HG03159 (cell line): ENCODE measurements at regions not wholly inside any gene's neighbourhood (a gene's known extent, or its start where the extent isn't known, plus 50 kb on each side); places are given as distances from the start of the nearest gene placed in this dataset.

ENCODE experiments used
- ATAC-seq: cut with Tn5 transposase; IDR thresholded peaks from one replicate; pipeline ENCODE4 v1.9.1; 2021; ENCODE audit warnings: mild to moderate bottlenecking, moderate library complexity; ENCODE audit not compliant: unreplicated experiment

GRCh38 chr20:50386641-50386960 is 123.6 kb upstream of the PTPN1 start:
- ATAC-seq, result no peak

DNA sequence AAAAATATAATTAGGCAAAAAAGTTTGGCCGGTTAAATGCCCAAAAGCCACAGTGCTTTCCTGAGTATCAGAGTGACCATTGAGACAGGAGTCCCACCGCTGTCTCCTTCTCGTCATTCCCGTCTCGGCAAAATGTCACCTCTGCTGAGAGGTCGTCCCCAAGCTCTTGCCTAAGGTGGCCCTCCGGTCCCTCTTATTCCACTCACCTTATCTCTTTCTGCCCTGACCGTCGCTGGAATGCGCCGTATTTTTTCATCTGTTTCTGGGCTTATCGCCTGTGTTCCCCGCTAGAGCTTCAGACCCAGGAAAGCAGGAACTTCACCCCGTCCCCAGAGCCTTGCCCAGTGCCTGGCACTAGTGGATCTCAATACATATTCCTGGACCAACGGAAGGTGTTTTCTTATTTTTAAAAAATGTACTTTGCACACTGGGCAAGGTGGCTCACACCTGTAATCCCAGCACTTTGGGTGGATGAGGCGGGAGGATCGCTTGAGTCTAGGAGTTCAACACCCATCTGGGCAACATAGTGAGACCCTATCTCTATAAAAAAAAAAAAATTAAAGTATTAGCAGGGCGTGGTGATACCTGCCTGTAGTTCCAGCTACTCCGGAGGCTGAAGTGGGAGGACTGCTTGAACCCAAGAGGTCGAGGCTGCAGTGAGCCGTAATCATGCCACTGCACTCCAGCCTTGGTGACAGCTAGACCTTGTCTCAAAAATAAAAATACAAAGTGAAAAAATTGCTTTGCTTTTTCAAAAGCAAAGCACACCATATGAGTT is 122.8 kb upstream of the PTPN1 start:
- ATAC-seq, result no peak

DNA sequence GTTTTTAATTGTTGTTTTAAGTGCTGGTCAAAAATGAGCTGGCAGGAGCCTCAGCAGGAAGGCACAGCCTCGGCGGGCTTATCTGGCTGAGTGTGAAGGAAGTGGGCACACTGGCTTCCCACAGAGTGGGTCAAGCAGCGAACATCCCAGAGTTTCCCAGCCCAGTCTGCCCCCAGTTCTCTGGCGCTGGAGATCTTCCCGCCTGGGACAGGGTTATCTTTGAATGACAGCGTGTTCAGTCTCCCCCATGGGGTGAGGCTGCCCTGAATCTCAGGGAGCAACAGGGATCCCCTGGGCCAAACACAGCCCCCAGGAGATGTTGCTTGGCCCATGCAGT is 122.2 kb upstream of the PTPN1 start:
- ATAC-seq, result no peak

DNA sequence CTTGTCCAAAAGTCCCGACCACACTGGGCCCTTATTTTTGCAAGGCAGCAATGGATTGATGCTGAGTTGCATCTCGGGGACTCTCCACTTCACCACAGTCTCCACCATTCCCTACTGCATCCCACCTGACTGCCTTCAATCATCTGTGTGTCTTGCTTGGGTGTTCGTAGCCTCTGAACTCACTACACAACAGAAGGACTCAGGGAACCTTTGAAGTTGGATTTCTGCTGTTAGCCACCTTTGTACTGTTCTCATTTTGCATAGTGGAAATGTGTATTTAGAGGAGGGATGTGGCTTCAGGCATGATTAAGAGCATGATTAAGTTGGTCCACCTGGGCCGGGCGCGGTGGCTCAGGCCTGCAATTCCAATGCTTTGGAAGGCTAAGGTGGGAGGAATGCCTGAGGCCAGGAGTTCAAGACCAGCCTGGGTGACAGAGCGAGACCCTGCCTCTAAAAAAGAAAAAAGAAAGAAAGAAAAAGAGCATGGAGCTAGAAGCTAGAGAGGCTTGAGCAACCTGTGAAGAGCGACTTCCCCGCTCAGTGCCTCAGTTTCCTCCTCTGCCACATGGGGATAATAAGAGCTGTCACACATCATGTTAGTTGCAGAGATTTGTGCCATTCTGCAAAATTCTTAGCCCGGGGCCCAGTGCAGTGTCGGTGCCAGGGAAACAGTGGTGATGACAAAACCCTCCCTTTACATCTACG is 121.3 kb upstream of the PTPN1 start:
- ATAC-seq, result no peak

- ATAC-seq, result no peak
These were observed 120.8 kb upstream of the PTPN1 start for GRCh38 chr20:50389438-50389807.

DNA sequence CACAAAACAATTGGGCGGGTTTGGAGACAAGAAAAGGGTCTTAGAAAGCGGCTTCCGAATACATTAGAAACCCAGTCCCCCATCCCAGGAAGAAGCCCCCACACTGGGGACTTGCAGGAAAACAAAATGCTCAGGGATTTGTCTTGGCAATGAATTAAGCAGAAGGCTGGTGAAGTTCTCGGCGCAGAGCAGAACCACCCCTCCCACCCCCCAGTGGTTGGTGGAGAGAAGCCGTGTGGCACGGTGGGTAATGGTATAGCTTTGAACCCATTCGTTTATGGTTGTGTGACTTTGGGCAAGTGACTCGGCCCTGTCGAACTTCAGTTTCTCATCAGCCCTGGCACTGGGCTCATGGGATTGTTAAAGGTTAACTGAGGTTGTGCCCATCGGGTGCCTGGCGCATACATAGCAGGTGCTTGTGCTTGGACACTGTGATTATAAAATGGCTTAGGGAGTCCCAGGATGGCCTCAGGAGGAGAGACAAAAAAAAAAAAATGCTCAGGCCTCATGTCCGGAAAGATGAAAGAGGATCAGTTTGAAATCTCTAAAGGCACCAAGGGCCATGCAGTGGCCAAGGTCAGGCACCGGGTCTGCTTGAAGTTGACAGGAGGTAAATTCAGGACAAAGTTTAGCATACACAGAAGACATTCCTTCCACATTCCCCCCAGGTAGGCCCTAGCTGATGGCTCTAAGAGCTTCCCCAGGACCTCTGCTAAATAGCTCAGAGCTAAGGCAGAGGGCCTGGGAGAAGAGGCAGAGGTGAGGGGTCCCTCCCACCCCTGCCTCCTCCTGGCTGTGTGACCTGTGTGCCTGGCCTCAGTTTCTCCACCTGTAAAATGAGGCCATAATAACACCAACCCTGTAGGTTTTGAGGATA is 120.1 kb upstream of the PTPN1 start:
- ATAC-seq, result no peak

DNA sequence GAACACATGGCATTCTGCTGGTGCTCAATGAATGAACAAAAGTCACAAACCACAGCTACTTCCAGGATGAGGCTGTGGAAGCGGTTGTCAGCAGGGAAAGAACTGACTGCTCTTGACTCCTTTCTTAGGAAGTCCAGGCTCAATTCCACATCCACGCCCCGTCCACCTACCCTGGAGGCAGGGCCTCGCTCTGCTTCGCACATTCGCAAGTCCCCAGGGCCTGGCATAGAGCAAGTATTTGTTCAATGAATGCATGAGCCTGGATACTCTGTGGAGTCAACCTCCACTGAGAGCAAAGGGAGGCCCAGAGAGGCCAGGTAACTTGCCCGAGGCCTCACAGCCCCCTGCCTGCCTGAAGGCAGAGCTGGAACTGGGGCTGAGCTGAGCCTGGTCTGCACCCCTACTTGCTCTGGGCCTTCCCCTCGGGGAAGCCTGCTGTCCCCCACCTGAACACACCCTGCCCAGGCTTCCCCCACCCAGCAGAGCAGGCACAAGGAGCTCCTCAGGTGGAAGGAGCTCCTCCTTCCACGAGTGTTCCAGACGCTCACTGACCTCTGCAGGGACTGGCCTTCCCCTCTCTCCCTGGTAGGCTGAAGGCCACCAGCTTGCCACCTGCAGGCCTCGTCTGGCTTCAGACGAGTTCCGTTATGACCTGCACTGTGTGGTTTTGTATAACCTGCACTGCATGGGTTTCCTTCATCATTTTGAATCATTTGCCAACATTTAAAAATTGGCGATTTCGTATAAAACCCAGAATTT is 119.3 kb upstream of the PTPN1 start:
- ATAC-seq, result no peak

- ATAC-seq, result no peak
These were observed 118.6 kb upstream of the PTPN1 start for GRCh38 chr20:50391444-50392137.

DNA sequence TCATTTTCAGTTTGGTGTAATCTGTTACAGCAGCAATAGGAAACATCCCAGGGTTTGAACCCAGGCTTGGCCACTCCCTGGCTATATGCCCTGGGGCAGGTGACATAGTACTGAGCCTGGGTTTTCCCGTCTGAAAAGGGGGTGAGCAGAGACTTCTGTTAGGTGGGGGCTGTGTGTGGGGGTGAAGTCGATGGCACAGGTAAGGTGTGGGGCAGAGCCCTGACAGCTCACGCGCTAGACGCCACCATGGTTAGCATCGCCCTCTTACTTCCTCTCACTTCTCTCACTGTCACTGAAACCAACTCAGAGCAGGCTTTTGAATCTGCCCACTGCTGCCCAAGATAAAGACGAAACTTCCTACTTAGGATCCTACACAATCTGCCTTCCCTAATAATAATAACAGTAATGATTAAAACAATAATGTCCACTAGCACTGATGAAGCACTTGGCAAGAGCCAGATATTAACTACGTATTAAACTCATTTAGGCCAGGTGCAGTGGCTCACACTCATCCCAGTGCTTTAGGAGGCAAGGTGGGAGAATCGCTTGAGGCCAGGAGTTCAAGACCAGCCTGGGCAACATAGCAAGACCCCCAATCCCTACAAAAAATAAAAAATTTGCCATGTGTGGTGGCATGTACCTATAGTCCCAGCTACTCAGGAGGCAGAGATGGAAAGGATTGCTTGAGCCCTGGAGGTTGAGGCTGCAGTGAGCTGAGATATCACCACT is 117.9 kb upstream of the PTPN1 start:
- ATAC-seq, result no peak

GRCh38 chr20:50393242-50393641 is 116.9 kb upstream of the PTPN1 start:
- no peak for ATAC-seq

DNA sequence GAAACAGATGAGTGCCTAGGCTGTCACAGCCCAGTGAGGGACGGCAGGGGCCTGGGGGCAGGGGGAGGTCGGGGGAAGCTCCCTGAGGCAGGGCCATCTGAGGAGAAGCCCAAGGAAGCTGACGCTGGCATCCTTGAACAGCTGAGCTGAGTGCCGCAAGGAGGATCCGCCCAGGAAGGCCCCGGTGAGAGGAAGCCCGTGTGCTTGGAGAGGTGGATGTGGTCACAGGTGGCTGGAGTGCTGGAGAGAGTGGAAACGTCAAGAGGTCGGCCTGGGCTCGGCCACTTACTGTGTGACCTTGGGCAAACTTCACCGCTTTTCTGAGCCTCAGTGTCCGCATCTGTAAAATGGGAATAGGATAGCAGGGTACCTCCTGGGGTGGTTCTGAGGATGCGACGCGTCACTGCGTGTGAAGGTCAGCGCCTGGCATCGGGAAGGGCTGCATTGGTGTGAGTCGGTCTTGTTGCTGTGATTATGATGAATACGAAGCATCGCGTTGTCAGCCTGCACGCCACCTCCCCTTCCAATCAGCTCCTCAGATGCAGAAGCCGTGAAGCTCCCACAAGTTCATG is 116.1 kb upstream of the PTPN1 start:
- ATAC-seq, result no peak

DNA sequence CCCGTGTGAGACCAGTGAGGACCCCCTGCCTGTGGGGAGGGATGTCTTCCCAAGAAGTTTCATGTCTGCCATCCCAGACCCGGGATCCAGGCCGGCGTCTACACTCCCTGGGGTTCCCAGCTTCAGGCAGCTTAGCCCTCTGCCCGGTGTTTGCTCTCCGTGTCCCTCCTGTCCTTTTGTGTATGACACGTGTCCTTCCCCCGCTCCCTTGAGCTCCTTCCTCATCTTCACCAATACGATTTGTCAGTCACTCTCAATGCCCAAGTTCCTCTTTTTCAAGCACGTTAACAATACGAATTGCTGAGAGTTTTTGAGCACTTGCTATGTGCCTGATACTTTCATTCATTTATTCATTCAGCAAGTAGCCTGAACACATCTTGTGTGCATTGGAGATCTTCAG is 115.6 kb upstream of the PTPN1 start:
- no peak for ATAC-seq

DNA sequence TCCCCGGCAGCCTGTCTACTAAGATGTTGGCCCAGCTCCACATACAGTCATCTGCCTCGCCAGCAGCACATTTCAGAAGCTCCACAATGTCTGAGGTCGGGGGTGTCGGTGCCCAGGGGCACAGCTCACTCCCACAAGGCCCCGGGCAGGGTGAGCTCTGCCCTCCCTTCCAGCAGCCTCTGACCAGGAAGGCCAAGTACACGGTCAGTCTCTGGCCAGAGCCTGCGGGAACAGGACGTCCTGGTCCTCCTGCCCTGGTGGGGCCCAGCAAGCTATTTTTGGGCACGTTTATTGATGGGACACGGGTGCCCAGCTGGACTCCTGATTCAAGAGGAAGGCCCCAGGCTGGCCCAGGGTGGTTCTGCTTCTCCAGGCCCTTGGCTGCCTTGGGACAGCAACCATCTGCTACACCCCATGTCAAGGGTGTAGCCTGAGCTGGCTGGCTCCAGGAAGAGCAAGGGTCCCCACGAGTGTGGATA is 114.9 kb upstream of the PTPN1 start:
- no peak for ATAC-seq

DNA sequence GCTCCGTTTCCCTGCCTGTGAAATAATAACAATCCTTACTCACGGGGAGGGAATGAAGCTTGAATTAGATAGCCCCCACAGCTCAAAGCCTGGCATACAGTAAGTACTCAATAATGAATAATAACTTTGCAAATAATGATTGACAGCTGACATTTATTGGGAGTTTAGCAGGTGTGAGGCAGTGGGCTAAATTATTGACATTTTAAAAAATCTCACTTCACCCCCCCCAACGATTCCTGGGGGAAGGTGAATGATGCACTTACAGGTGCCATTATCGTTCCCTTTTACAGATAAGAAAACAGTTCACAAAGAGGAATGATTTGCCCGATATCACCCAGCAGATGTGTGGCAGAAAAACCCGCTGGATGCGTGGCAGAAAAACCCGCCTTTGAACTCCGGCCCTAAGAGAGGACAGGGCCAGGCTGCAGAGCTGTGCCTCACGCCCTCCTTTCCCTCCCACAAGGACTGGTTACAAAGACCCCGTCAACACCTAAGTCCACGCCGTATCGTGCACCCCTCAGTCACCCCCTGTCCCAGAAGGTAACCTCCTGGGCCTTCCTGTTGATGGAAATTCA is 114.2 kb upstream of the PTPN1 start:
- no peak for ATAC-seq

DNA sequence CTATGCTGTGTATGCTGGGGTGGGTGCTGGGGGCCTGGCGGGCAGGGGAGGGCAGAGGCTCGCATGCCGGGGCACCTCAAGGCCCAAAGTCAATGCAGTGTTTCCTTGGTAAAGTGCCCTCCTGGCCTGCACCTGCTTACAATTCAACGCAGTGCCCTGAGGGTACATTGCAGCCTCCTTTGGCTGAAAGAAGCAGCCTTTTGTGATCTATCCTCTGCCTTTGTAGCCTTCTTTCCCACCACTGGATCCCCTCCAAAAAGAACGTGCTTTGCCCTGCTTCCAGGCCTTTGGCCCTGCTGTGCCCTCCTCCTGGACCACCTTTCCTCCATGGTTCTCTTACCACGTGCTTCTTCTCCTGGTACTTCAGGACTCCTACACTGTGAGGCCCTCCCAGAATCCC is 113.6 kb upstream of the PTPN1 start:
- ATAC-seq, result no peak

DNA sequence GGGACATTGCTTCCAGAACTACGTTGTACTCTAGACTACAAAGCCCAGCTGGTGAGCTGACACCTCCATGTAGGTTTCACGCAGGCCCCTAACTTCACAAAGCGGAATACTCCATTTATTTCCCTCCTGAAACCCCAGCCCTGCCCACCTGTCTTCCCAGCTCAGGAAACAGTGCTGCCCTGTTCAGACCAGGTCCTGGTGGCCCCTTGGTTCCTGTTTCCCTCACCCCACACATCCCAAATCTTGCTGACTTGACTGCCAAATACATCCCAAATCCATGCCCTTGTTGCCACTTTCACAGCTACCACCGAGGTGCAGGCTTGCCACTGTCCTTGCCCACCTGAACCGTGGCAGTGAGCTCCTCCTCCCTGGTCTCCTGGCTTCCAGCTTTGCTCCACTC is 113.1 kb upstream of the PTPN1 start:
- ATAC-seq, result no peak

GRCh38 chr20:50398064-50398463 is 112.1 kb upstream of the PTPN1 start:
- ATAC-seq, result no peak

GRCh38 chr20:50398471-50398820 is 111.7 kb upstream of the PTPN1 start:
- ATAC-seq, result no peak

GRCh38 chr20:50398821-50399554 is 111.2 kb upstream of the PTPN1 start:
- ATAC-seq, result no peak
